NCI-H226 (cell line): ENCODE measurements at regions not wholly inside any gene's neighbourhood (a gene's known extent, or its start where the extent isn't known, plus 50 kb on each side); places are given as distances from the start of the nearest gene placed in this dataset.
"Not testable (repeated sequence)": the region's sequence is repeated elsewhere in the genome, so short reads cannot be mapped to it uniquely, and the experiment has no call there.

Experiments used
- DNase-seq: peaks from one replicate; pipeline ENCODE4 v3.0.0-alpha.2; 2015

GRCh38 chr13:70756088-70756487 lies 647.8 kb upstream of the KLHL1 start:
- DNase-seq, result no peak

- DNase-seq, result no peak
Observed at GRCh38 chr13:70755456-70755855, 647.2 kb upstream of the KLHL1 start.

- DNase-seq, result no peak
Observed at GRCh38 chr13:70747262-70747661, 639.0 kb upstream of the KLHL1 start.

- DNase-seq, result not testable (repeated sequence)
Observed at GRCh38 chr13:70746469-70746868, 638.2 kb upstream of the KLHL1 start.

- DNase-seq, result no peak
Observed at GRCh38 chr13:70736622-70737317, 628.5 kb upstream of the KLHL1 start.

GRCh38 chr13:70732611-70733010 lies 624.4 kb upstream of the KLHL1 start:
- DNase-seq, result no peak

- DNase-seq, result no peak
Observed at GRCh38 chr13:70729369-70729768, 621.1 kb upstream of the KLHL1 start.

GRCh38 chr13:70723732-70724131 lies 615.5 kb upstream of the KLHL1 start:
- DNase-seq, result no peak

GRCh38 chr13:70720386-70720785 lies 612.1 kb upstream of the KLHL1 start:
- no peak for DNase-seq

GRCh38 chr13:70714993-70715392 lies 606.7 kb upstream of the KLHL1 start:
- DNase-seq, result no peak

GRCh38 chr13:70708775-70709174 lies 600.5 kb upstream of the KLHL1 start:
- DNase-seq, result no peak

GRCh38 chr13:70703755-70704154 lies 595.5 kb upstream of the KLHL1 start:
- no peak for DNase-seq

GRCh38 chr13:70694996-70695715 lies 586.9 kb upstream of the KLHL1 start:
- DNase-seq, result no peak

- no peak for DNase-seq
Observed at GRCh38 chr13:70668983-70669382, 560.7 kb upstream of the KLHL1 start.

- DNase-seq, result no peak
Observed at GRCh38 chr13:70668293-70668692, 560.0 kb upstream of the KLHL1 start.

GRCh38 chr13:70666883-70667556 lies 558.8 kb upstream of the KLHL1 start:
- no peak for DNase-seq

- no peak for DNase-seq
Observed at GRCh38 chr13:70662231-70662940, 554.1 kb upstream of the KLHL1 start.

GRCh38 chr13:70644052-70644451 lies 535.8 kb upstream of the KLHL1 start:
- no peak for DNase-seq

- no peak for DNase-seq
Observed at GRCh38 chr13:70634893-70635292, 526.6 kb upstream of the KLHL1 start.

GRCh38 chr13:70630247-70630646 lies 522.0 kb upstream of the KLHL1 start:
- no peak for DNase-seq

GRCh38 chr13:70623239-70623638 lies 515.0 kb upstream of the KLHL1 start:
- no peak for DNase-seq

GRCh38 chr13:70622796-70623195 lies 514.5 kb upstream of the KLHL1 start:
- DNase-seq, result no peak

GRCh38 chr13:70619936-70620335 lies 511.7 kb upstream of the KLHL1 start:
- DNase-seq, result no peak
